K562 (cell line): ENCODE measurements at regions not wholly inside any gene's neighbourhood (a gene's known extent, or its start where the extent isn't known, plus 50 kb on each side); places are given as distances from the start of the nearest gene placed in this dataset.

Source experiments
- ATAC-seq: fragments of 200-7000 bp; cut with Tn5 transposase; 3 replicates; pipeline ENCODE4 v1.9.1; 2020; ENCODE audit warnings: moderate library complexity
- BruUV-seq: library from RNA; stranded (reverse); fragments of 400-500 nt; replicated peaks from 2 replicates; lab custom pipeline; 2021; lab: Mats Ljungman, UMichigan
- CTCF ChIA-PET: fragments of 300-600 bp; formaldehyde crosslinking; extraction: SDS; loops from one replicate; lab custom pipeline; 2021; ENCODE audit warnings: low intra/inter-chr PET ratio; lab: Yijun Ruan, JAX
- POLR2A ChIA-PET: fragments of 300-600, 350-650 bp; sonication (Branson Sonifier 250); formaldehyde crosslinking; extraction: SDS; loops from one replicate; lab custom pipeline; 2021; ENCODE audit warnings: antibody characterized with exemption, inconsistent platforms; lab: Yijun Ruan, JAX
- DNase-seq, 4 experiments: peaks; one replicate each; pipeline versions ENCODE4 v3.0.0 to v3.0.0-alpha.2; 2011 to 2018; ENCODE audit warnings: low spot score in 3 of 4, mixed read lengths in 3 of 4; ENCODE audit errors: extremely low read depth in 1 of 4
- FAIRE-seq: peaks from 2 replicates; lab custom pipeline; 2011; peaks lifted over from hg19 to GRCh38; lab: Jason Lieb, UNC
- H2AFZ ChIP-seq: 2 replicates; pipeline ENCODE4 v1.6.0; 2011; ENCODE audit warnings: low read depth, low read length, control low read depth, inconsistent platforms
- H3K27ac ChIP-seq: fragments of 200-600 bp; 3 replicates; pipeline ENCODE4 v1.8.0; 2011; ENCODE audit warnings: low read depth, mild to moderate bottlenecking, control low read depth, inconsistent platforms, low read length, moderate library complexity, mixed read lengths; ENCODE audit errors: extremely low read depth
- H3K27me3 ChIP-seq, 2 experiments: fragments of 300-600 bp in 1 of 2; 2 replicates in 1 of 2; 3 replicates in 1 of 2; pipeline versions ENCODE4 v1.6.0 to v1.8.0; 2011; ENCODE audit warnings: inconsistent platforms in 2 of 2, low read length in 2 of 2, mild to moderate bottlenecking in 1 of 2, mixed read lengths in 1 of 2, moderate library complexity in 1 of 2; ENCODE audit not compliant: control insufficient read depth in 2 of 2, insufficient read depth in 2 of 2
- H3K36me3 ChIP-seq: fragments of 300-600 bp; 3 replicates; pipeline ENCODE4 v1.8.0; 2011; ENCODE audit warnings: mild to moderate bottlenecking, low read length, inconsistent platforms; ENCODE audit not compliant: control insufficient read depth, insufficient read depth
- H3K4me1 ChIP-seq, 2 experiments: fragments of 200-600 bp in 1 of 2; replicated peaks in 1 of 2; 2 replicates in 1 of 2; 3 replicates in 1 of 2; pipeline versions ENCODE4 v1.5.1 to v1.8.0; 2011; ENCODE audit warnings: inconsistent platforms in 2 of 2, low read length in 2 of 2, mild to moderate bottlenecking in 1 of 2, mixed read lengths in 1 of 2, moderate library complexity in 1 of 2; ENCODE audit not compliant: control insufficient read depth in 2 of 2, insufficient read depth in 2 of 2
- H3K4me2 ChIP-seq: 2 replicates; pipeline ENCODE4 v1.6.1; 2011; ENCODE audit warnings: low read length, control low read depth, inconsistent platforms, mixed read lengths; ENCODE audit not compliant: insufficient read depth
- H3K4me3 ChIP-seq: fragments of 200-600 bp; sonication (generic), shearing (Covaris generic); 2 replicates; pipeline ENCODE4 v1.5.1; 2016; ENCODE audit warnings: control low read depth, inconsistent platforms
- H3K79me2 ChIP-seq: fragments of 200-600 bp; 3 replicates; pipeline ENCODE4 v1.8.0; 2011; ENCODE audit warnings: low read length, inconsistent platforms; ENCODE audit not compliant: control insufficient read depth, insufficient read depth
- H3K9ac ChIP-seq, 2 experiments: 2 replicates each; pipeline versions ENCODE4 v1.6.0 to v1.6.1; 2011; ENCODE audit warnings: low read depth in 2 of 2, low read length in 2 of 2, control low read depth in 1 of 2, inconsistent platforms in 1 of 2, mild to moderate bottlenecking in 1 of 2, mixed read lengths in 1 of 2; ENCODE audit not compliant: insufficient read depth in 1 of 2
- H3K9me1 ChIP-seq: one replicate; pipeline ENCODE4 v1.6.0; 2011; ENCODE audit warnings: inconsistent platforms, mild to moderate bottlenecking, low read length, moderate library complexity; ENCODE audit not compliant: control insufficient read depth, insufficient read depth
- H3K9me3 ChIP-seq: replicated peaks from 2 replicates; pipeline ENCODE4 v1.5.1; 2011; ENCODE audit warnings: low read depth, low read length, inconsistent platforms; ENCODE audit not compliant: control insufficient read depth, insufficient read depth
- H4K20me1 ChIP-seq: replicated peaks from 2 replicates; pipeline ENCODE4 v1.6.1; 2011; ENCODE audit warnings: low read length, inconsistent platforms, mixed read lengths; ENCODE audit not compliant: control insufficient read depth, insufficient read depth
- BCOR ChIP-seq: fragments of 450-650 bp; IDR thresholded peaks from 2 replicates; pipeline ENCODE4 v1.6.1; 2016
- EP400 ChIP-seq: fragments of 450-650 bp; IDR thresholded peaks from 2 replicates; pipeline ENCODE4 v1.6.1; 2017; ENCODE audit warnings: antibody characterized with exemption, mild to moderate bottlenecking, moderate library complexity
- FOXK2 ChIP-seq, 2 experiments: fragments of 450-650 bp; IDR thresholded peaks in 1 of 2; conservative IDR thresholded peaks in 1 of 2; 2 replicates each; pipeline ENCODE4 v1.6.1; 2016; ENCODE audit warnings: low read depth in 2 of 2, mild to moderate bottlenecking in 1 of 2
- HDGF ChIP-seq: fragments of 450-650 bp; IDR thresholded peaks from 2 replicates; pipeline ENCODE4 v1.6.1; 2016
- KDM1A ChIP-seq, 2 experiments: fragments of 450-650 bp; IDR thresholded peaks; 2 replicates each; pipeline ENCODE4 v1.6.1; 2016; ENCODE audit warnings: mild to moderate bottlenecking in 2 of 2
- RB1 ChIP-seq: fragments of 450-650 bp; IDR thresholded peaks from 2 replicates; pipeline ENCODE4 v1.6.1; 2017; ENCODE audit warnings: low read depth, mild to moderate bottlenecking
- RBM25 ChIP-seq: fragments of 200-400 bp; formaldehyde crosslinking; IDR thresholded peaks from 2 replicates; pipeline ENCODE4 v1.6.1; 2018; ENCODE audit warnings: low read length, low read depth, moderate library complexity; ENCODE audit not compliant: severe bottlenecking
- RBM39 ChIP-seq: fragments of 200-400 bp; formaldehyde crosslinking; optimal IDR thresholded peaks from 2 replicates; pipeline ENCODE3; 2018; ENCODE audit warnings: low read depth, low read length
- RCOR1 ChIP-seq, 2 experiments: IDR thresholded peaks; 2 replicates each; pipeline ENCODE4 v1.6.1; 2012; ENCODE audit warnings: low read depth in 2 of 2, low read length in 2 of 2, borderline replicate concordance in 1 of 2, improper control_type of control experiment in 1 of 2
- SFPQ ChIP-seq: fragments of 200-400 bp; formaldehyde crosslinking; IDR thresholded peaks from 2 replicates; pipeline ENCODE4 v1.6.1; 2017; ENCODE audit warnings: mild to moderate bottlenecking, low read depth, low read length, moderate library complexity
- SMARCA5 ChIP-seq: fragments of 450-650 bp; IDR thresholded peaks from 2 replicates; pipeline ENCODE4 v1.6.1; 2016
- SPI1 ChIP-seq: IDR thresholded peaks from 2 replicates; pipeline ENCODE4 v1.6.1; 2011; ENCODE audit warnings: low read depth, low read length, control low read depth, borderline replicate concordance
- ZBTB1 ChIP-seq: sonication (generic); formaldehyde crosslinking; IDR thresholded peaks from 2 replicates; pipeline ENCODE4 v1.8.1; 2023; ENCODE audit warnings: missing genetic modification reagents, low read depth, mild to moderate bottlenecking, borderline replicate concordance
- ZBTB7A ChIP-seq: IDR thresholded peaks from 2 replicates; pipeline ENCODE4 v1.6.1; 2011; ENCODE audit warnings: low read depth, mild to moderate bottlenecking, low read length, moderate library complexity, borderline replicate concordance; ENCODE audit not compliant: control insufficient read depth
- ZFP36 ChIP-seq: fragments of 150-350 bp; IDR thresholded peaks from 2 replicates; pipeline ENCODE4 v1.6.1; 2018; ENCODE audit warnings: low read length, low read depth; ENCODE audit not compliant: partially characterized antibody
- ZNF436 ChIP-seq: fragments of 250-450, 450-650 bp; sonication (Bioruptor Pico); formaldehyde crosslinking; IDR thresholded peaks from 2 replicates; pipeline ENCODE4 v1.7.0; 2020; ENCODE audit warnings: mild to moderate bottlenecking
- WGBS: fragments of 100-300 bp; shearing (Covaris generic); methylation state at CpG from one replicate; pipeline ENCODE4 v1.1.6; 2016; ENCODE audit warnings: low coverage, mixed read lengths; ENCODE audit not compliant: insufficient coverage; ENCODE audit errors: missing lambda C conversion rate; 5-methylcytosine and 5-hydroxymethylcytosine counted together
- in situ Hi-C: fragments of 300-500 bp; cut with MboI; formaldehyde crosslinking; loops from 4 replicates; pipeline ENCODE4 v1.15.0; 2018; ENCODE audit warnings: inconsistent platforms, mixed read lengths
- intact Hi-C: fragments of 100-400 bp; cut with micrococcal nuclease; formaldehyde crosslinking; loops from 2 replicates; pipeline ENCODE4 v1.14.2; 2022
- TF ChIP-seq, protein P1 (sequence below): sonication (generic); formaldehyde crosslinking; IDR thresholded peaks from 2 replicates; pipeline ENCODE4 v1.8.0; 2022; ENCODE audit warnings: mild to moderate bottlenecking, low read depth, missing genetic modification reagents

DNA sequence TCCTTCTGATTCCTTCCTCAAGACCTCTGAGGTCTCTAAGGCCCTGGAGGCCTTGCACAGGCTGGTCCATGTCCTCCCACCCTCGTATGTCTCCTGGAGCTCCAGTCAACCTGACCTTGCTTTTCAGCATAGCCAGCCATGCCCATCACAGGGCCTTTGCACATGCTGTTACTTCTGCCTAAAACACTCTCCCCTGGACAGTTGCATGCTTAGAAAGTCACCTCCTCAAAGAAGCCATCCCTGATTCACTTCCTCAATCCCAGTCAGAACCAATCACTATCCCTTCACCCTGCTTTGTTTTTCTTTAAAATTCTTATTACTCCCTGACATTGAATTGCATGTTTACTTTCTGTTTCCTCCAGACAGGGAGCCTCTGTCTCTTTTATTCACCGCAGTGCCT is 322.1 kb upstream of the CCL2 start:
- no peaks in the 10 kb centered on the region for H3K9me1 ChIP-seq
- ChIA-PET CTCF (no interaction called here), POLR2A (interaction anchor here (1.5 kb wide), 1 partner anchor 11 kb away, joined by 3 read pairs; no protein-coding TSS in a partner anchor)
- H3K36me3 ChIP-seq, result no peaks in the 10 kb centered on the region; the same call in 2 of the 3 replicates
- BruUV-seq, result no TSS peak
- no peak for FAIRE-seq
- DNase-seq, result no peak
- no peaks in the 10 kb centered on the region for H3K79me2 ChIP-seq
- WGBS, result 91% methylated on average over 2 of the region's 2 CpGs
- TF ChIP-seq KDM1A (IDR thresholded peaks at IDR 0.05) (peak in 1 of 2 experiments; percentile 46; a peak in 1 of 4 replicates), ZBTB1 (CRISPR knock-in tag) (no peak), RB1 (no peak), HDGF (0 out of 2 replicates have a peak, but pooled peaks have one; percentile 80), SPI1 (peak; percentile 39; the same call in 1 of the 2 replicates), RBM39 (no peak), BCOR (peak; percentile 81), ZFP36 (peak; percentile 96), FOXK2 (conservative IDR thresholded peaks at IDR 0.05 in 1 of 2, IDR thresholded peaks at IDR 0.05 in 1 of 2; ENCODE audit: low read depth in 2 of 2) (0 out of 4 replicates have a peak, but pooled peaks of 1 of the 2 experiments have one; percentile 18), SMARCA5 (peak; percentile 81; the same call in 1 of the 2 replicates), SFPQ (no peak), RBM25 (peak; percentile 82), ZBTB7A (no peak), RCOR1 (IDR thresholded peaks at IDR 0.05; ENCODE audit: borderline replicate concordance in 1 of 2, low read depth in 2 of 2, low read length in 2 of 2) (0 out of 4 replicates have a peak, but pooled peaks of 1 of the 2 experiments have one; percentile 23), ZNF436 (CRISPR knock-in tag) (peak; percentile 72; the same call in 1 of the 2 replicates), EP400 (no peak)
- TF ChIP-seq, protein P1, sequence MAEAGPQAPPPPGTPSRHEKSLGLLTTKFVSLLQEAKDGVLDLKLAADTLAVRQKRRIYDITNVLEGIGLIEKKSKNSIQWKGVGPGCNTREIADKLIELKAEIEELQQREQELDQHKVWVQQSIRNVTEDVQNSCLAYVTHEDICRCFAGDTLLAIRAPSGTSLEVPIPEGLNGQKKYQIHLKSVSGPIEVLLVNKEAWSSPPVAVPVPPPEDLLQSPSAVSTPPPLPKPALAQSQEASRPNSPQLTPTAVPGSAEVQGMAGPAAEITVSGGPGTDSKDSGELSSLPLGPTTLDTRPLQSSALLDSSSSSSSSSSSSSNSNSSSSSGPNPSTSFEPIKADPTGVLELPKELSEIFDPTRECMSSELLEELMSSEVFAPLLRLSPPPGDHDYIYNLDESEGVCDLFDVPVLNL (CRISPR knock-in tag), result no peak
- no peak overlapping the region for H3K9ac ChIP-seq
- in situ Hi-C loops (no loop called here), intact Hi-C loops (no loop called here)
- no peaks in the 10 kb centered on the region for H3K9me3 ChIP-seq
- no peak overlapping the region for H3K4me2 ChIP-seq
- no peak for ATAC-seq
- H3K27me3 ChIP-seq, result no peaks in the 10 kb centered on the region
- no peaks in the 10 kb centered on the region for H4K20me1 ChIP-seq
- no peak overlapping the region for H2AFZ ChIP-seq
- no peak overlapping the region for H3K4me3 ChIP-seq
- peaks cover 36 to 64% of the 10 kb centered on the region in 2 experiments; a peak in 4 of 5 replicates for H3K4me1 ChIP-seq
- no peak overlapping the region for H3K27ac ChIP-seq
